ENCODE measurements at regions not wholly inside any gene's neighbourhood (a gene's known extent, or its start where the extent isn't known, plus 50 kb on each side); places are given as distances from the start of the nearest gene placed in this dataset.

DNA sequence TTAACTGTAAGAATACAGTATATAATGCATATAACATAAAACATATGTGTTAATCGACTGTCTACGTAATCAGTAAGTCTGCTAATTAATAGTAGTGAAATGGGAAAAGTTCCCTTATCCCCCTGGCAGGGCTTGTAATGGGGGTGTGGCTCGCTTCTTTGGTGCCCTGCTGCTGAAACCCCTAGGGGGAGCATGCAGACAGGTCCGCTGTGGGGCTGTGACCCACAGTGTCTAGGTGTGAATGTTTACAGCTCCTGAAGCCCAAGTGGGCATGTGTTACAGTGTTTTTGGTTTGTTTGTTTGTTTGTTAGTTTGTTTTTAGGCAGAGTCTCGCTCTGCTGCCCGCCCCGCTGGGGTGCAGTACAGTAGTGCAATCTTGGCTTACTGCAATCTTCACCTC, 495.7 kb downstream of the SHISA9 start:
- Histone ChIP-seq H3K27ac (ENCODE audit: extremely low read depth, low read depth, low read length) (no peak overlapping the region), H3K4me3 (ENCODE audit: low read depth, low read length) (no peak overlapping the region), H3K9me3 (ENCODE audit: control insufficient read depth, insufficient read depth, low read depth, low read length) (no peaks in the 10 kb centered on the region), H3K36me3 (ENCODE audit: control insufficient read depth in 2 of 2, insufficient read depth in 1 of 2, low read length in 2 of 2) (no peaks in the 10 kb centered on the region), H3K4me1 (ENCODE audit: control insufficient read depth, insufficient read depth, low read length) (no peaks in the 10 kb centered on the region)
- CTCF ChIA-PET: no interaction called here
- no peak for TF ChIP-seq KLF8 (tag by site-specific recombination; IDR thresholded peaks at IDR 0.05)
- TF ChIP-seq, protein P1, sequence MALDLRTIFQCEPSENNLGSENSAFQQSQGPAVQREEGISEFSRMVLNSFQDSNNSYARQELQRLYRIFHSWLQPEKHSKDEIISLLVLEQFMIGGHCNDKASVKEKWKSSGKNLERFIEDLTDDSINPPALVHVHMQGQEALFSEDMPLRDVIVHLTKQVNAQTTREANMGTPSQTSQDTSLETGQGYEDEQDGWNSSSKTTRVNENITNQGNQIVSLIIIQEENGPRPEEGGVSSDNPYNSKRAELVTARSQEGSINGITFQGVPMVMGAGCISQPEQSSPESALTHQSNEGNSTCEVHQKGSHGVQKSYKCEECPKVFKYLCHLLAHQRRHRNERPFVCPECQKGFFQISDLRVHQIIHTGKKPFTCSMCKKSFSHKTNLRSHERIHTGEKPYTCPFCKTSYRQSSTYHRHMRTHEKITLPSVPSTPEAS (tag by site-specific recombination; IDR thresholded peaks at IDR 0.05): no peak
- no peak for TF ChIP-seq ZNF10 (tag by site-specific recombination; IDR thresholded peaks at IDR 0.05)
- no peak for TF ChIP-seq GFI1B (tag by site-specific recombination; IDR thresholded peaks at IDR 0.05)
- no peak for TF ChIP-seq ZNF248 (tag by site-specific recombination; IDR thresholded peaks at IDR 0.05)
- no peak for TF ChIP-seq ZNF585B (tag by site-specific recombination; IDR thresholded peaks at IDR 0.05)
- TF ChIP-seq TCF7L2 (IDR thresholded peaks at IDR 0.05; ENCODE audit: borderline replicate concordance, low read depth, low read length): no peak
- TF ChIP-seq ZNF174 (tag by site-specific recombination; IDR thresholded peaks at IDR 0.05): no peak
- no peak for TF ChIP-seq EGR2 (tag by site-specific recombination; IDR thresholded peaks at IDR 0.05; ENCODE audit: low read depth)
- TF ChIP-seq, protein P2, sequence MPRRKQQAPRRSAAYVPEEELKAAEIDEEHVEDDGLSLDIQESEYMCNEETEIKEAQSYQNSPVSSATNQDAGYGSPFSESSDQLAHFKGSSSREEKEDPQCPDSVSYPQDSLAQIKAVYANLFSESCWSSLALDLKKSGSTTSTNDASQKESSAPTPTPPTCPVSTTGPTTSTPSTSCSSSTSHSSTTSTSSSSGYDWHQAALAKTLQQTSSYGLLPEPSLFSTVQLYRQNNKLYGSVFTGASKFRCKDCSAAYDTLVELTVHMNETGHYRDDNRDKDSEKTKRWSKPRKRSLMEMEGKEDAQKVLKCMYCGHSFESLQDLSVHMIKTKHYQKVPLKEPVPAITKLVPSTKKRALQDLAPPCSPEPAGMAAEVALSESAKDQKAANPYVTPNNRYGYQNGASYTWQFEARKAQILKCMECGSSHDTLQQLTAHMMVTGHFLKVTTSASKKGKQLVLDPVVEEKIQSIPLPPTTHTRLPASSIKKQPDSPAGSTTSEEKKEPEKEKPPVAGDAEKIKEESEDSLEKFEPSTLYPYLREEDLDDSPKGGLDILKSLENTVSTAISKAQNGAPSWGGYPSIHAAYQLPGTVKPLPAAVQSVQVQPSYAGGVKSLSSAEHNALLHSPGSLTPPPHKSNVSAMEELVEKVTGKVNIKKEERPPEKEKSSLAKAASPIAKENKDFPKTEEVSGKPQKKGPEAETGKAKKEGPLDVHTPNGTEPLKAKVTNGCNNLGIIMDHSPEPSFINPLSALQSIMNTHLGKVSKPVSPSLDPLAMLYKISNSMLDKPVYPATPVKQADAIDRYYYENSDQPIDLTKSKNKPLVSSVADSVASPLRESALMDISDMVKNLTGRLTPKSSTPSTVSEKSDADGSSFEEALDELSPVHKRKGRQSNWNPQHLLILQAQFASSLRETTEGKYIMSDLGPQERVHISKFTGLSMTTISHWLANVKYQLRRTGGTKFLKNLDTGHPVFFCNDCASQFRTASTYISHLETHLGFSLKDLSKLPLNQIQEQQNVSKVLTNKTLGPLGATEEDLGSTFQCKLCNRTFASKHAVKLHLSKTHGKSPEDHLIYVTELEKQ (tag by site-specific recombination; IDR thresholded peaks at IDR 0.05; ENCODE audit: borderline replicate concordance): no peak
- TF ChIP-seq, protein P3, sequence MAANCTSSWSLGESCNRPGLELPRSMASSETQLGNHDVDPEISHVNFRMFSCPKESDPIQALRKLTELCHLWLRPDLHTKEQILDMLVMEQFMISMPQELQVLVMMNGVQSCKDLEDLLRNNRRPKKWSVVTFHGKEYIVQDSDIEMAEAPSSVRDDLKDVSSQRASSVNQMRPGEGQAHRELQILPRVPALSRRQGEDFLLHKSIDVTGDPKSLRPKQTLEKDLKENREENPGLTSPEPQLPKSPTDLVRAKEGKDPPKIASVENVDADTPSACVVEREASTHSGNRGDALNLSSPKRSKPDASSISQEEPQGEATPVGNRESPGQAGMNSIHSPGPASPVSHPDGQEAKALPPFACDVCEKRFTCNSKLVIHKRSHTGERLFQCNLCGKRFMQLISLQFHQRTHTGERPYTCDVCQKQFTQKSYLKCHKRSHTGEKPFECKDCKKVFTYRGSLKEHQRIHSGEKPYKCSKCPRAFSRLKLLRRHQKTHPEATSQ (tag by site-specific recombination; IDR thresholded peaks at IDR 0.05): no peak
- TF ChIP-seq, protein P4, sequence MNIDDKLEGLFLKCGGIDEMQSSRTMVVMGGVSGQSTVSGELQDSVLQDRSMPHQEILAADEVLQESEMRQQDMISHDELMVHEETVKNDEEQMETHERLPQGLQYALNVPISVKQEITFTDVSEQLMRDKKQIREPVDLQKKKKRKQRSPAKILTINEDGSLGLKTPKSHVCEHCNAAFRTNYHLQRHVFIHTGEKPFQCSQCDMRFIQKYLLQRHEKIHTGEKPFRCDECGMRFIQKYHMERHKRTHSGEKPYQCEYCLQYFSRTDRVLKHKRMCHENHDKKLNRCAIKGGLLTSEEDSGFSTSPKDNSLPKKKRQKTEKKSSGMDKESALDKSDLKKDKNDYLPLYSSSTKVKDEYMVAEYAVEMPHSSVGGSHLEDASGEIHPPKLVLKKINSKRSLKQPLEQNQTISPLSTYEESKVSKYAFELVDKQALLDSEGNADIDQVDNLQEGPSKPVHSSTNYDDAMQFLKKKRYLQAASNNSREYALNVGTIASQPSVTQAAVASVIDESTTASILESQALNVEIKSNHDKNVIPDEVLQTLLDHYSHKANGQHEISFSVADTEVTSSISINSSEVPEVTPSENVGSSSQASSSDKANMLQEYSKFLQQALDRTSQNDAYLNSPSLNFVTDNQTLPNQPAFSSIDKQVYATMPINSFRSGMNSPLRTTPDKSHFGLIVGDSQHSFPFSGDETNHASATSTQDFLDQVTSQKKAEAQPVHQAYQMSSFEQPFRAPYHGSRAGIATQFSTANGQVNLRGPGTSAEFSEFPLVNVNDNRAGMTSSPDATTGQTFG (tag by site-specific recombination; IDR thresholded peaks at IDR 0.05; ENCODE audit: borderline replicate concordance): no peak
- no peak for TF ChIP-seq ZNF701 (tag by site-specific recombination; IDR thresholded peaks at IDR 0.05)
- POLR2A ChIA-PET: no interaction called here

DNA sequence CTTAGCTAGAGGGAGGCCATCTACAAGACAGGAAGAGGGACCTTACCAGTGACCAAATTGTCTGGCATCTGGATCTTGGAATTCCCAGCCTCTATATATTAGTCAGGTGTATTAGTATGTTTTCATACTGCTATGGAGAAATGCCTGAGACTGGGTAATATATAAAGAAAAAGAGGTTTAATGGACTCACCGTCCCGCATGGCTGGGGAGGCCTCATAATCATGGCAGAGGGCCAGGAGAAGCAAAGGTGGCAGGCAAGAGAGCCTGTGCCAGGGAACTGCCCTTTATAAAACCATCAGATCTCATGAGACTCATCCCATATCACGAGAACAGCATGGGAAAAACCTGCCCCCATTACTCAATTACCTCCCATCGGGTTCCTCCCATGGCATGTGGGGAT, 500.2 kb downstream of the SHISA9 start:
- no peak overlapping the region for H3K4me3 ChIP-seq (ENCODE audit: low read depth, low read length)
- TF ChIP-seq ZNF776 (tag by site-specific recombination; IDR thresholded peaks at IDR 0.05; ENCODE audit: borderline replicate concordance) (no peak), ZNF548 (tag by site-specific recombination; IDR thresholded peaks at IDR 0.05) (no peak), TRIM28 (IDR thresholded peaks at IDR 0.05; ENCODE audit: borderline replicate concordance, low read length) (no peak), KLF7 (tag by site-specific recombination; IDR thresholded peaks at IDR 0.05; ENCODE audit: borderline replicate concordance) (no peak), ZNF138 (tag by site-specific recombination; IDR thresholded peaks at IDR 0.05; ENCODE audit: borderline replicate concordance) (no peak), ZNF791 (tag by site-specific recombination; IDR thresholded peaks at IDR 0.05) (no peak), OVOL3 (tag by site-specific recombination; IDR thresholded peaks at IDR 0.05) (no peak)
- ChIA-PET POLR2A (no interaction called here), CTCF (no interaction called here)
- no peak overlapping the region for H3K27ac ChIP-seq (ENCODE audit: extremely low read depth, low read depth, low read length)
- no peaks in the 10 kb centered on the region for H3K36me3 ChIP-seq (ENCODE audit: control insufficient read depth in 2 of 2, insufficient read depth in 1 of 2, low read length in 2 of 2)
- no peaks in the 10 kb centered on the region for H3K4me1 ChIP-seq (ENCODE audit: control insufficient read depth, insufficient read depth, low read length)
- H3K9me3 ChIP-seq (ENCODE audit: control insufficient read depth, insufficient read depth, low read depth, low read length): no peaks in the 10 kb centered on the region
